B cell (primary cell): ENCODE measurements at regions not wholly inside any gene's neighbourhood (a gene's known extent, or its start where the extent isn't known, plus 50 kb on each side); places are given as distances from the start of the nearest gene placed in this dataset.

ENCODE experiments used
- ATAC-seq: fragments of 200-7000 bp; cut with Tn5 transposase; one replicate; pipeline ENCODE4 v1.10.0; 2021; ENCODE audit warnings: low read depth, mild to moderate bottlenecking, moderate number of reproducible peaks, moderate library complexity
- CTCF ChIA-PET: fragments of 350-600 bp; sonication (Branson Sonifier 250); formaldehyde crosslinking; loops from one replicate; lab custom pipeline; 2021; ENCODE audit warnings: antibody characterized with exemption, inconsistent platforms; lab: Charles Lee
- POLR2A ChIA-PET: fragments of 350-600 bp; sonication (Branson Sonifier 250); formaldehyde crosslinking; loops from one replicate; lab custom pipeline; 2021; ENCODE audit warnings: antibody characterized with exemption; lab: Charles Lee
- DNase-seq: peaks from one replicate; pipeline ENCODE4 v3.0.0; 2013
- H2AFZ ChIP-seq: 2 replicates; pipeline ENCODE4 v1.6.1; 2012; ENCODE audit warnings: mild to moderate bottlenecking, low read depth, low read length; ENCODE audit not compliant: insufficient read depth, poor library complexity, severe bottlenecking
- H3K27ac ChIP-seq, 2 donors: 1 replicate in 1 of 2; 2 replicates in 1 of 2; pipeline ENCODE4 v1.5.1; 2012 to 2013; ENCODE audit warnings: low read length in 2 of 2, mild to moderate bottlenecking in 2 of 2, moderate library complexity in 1 of 2
- H3K27me3 ChIP-seq, 4 experiments: fragments of 200-600 bp in 1 of 4; sonication (generic) in 1 of 4; replicated peaks in 1 of 4; 1 replicate in 2 of 4; 2 replicates in 2 of 4; pipeline versions ENCODE4 v1.6.1 to v1.7.0; 2013 to 2016; ENCODE audit warnings: low read length in 3 of 4, mild to moderate bottlenecking in 2 of 4, mixed read lengths in 1 of 4, moderate library complexity in 1 of 4; ENCODE audit not compliant: insufficient read depth in 4 of 4, control insufficient read depth in 3 of 4; ENCODE audit errors: control extremely low read depth in 1 of 4
- H3K36me3 ChIP-seq, 2 experiments: replicated peaks in 1 of 2; 1 replicate in 1 of 2; 2 replicates in 1 of 2; pipeline versions ENCODE4 v1.6.1 to v1.7.1; 2013; ENCODE audit warnings: low read length in 1 of 2; ENCODE audit not compliant: insufficient read depth in 2 of 2, control insufficient read depth in 1 of 2; ENCODE audit errors: control extremely low read depth in 1 of 2, extremely low read depth in 1 of 2
- H3K4me1 ChIP-seq, 2 donors: fragments of 200-600 bp in 1 of 2; sonication (generic) in 1 of 2; 1 replicate in 1 of 2; 2 replicates in 1 of 2; pipeline versions ENCODE4 v1.5.1 to v1.6.1; 2013 to 2017; ENCODE audit warnings: low read length in 2 of 2; ENCODE audit not compliant: control insufficient read depth in 2 of 2, insufficient read depth in 2 of 2
- H3K4me2 ChIP-seq: replicated peaks from 2 replicates; pipeline ENCODE3; 2012; ENCODE audit warnings: mild to moderate bottlenecking, low read depth, low read length; ENCODE audit not compliant: poor library complexity, severe bottlenecking
- H3K4me3 ChIP-seq, 5 experiments: fragments of 200-600 bp in 1 of 5; sonication (generic) in 1 of 5; 1 replicate in 3 of 5; 2 replicates in 2 of 5; pipeline versions ENCODE4 v1.5.1 to v1.7.0; 2011 to 2016; ENCODE audit warnings: low read length in 4 of 5, mild to moderate bottlenecking in 4 of 5, low read depth in 2 of 5, control low read depth in 1 of 5, moderate library complexity in 1 of 5; ENCODE audit not compliant: insufficient read depth in 1 of 5; ENCODE audit errors: control extremely low read depth in 1 of 5, extremely low read depth in 1 of 5
- H3K79me2 ChIP-seq: fragments of 200-600 bp; sonication (generic); one replicate; pipeline ENCODE4 v1.6.0; 2016; ENCODE audit warnings: low read length; ENCODE audit not compliant: control insufficient read depth, insufficient read depth
- H3K9ac ChIP-seq: fragments of 200-600 bp; sonication (generic); 2 replicates; pipeline ENCODE4 v1.6.1; 2017; ENCODE audit warnings: mild to moderate bottlenecking, low read length, moderate library complexity
- H3K9me3 ChIP-seq, 3 donors: one replicate each; pipeline versions ENCODE4 v1.6.1 to v1.7.1; 2013; ENCODE audit warnings: low read length in 2 of 3; ENCODE audit not compliant: control insufficient read depth in 2 of 3, insufficient read depth in 1 of 3; ENCODE audit errors: control extremely low read depth in 1 of 3
- H4K20me1 ChIP-seq: 2 replicates; pipeline ENCODE4 v1.6.0; 2012; ENCODE audit warnings: mild to moderate bottlenecking, low read length; ENCODE audit not compliant: insufficient read depth, control insufficient read depth, poor library complexity, severe bottlenecking
- H3K27ac Mint-ChIP-seq: one replicate; pipeline ENCODE4 v1.8.0; 2021; ENCODE audit warnings: mixed read lengths
- H3K27me3 Mint-ChIP-seq: one replicate; pipeline ENCODE4 v1.8.0; 2021; ENCODE audit warnings: mixed read lengths
- H3K4me1 Mint-ChIP-seq: one replicate; pipeline ENCODE4 v1.8.0; 2021; ENCODE audit warnings: mixed read lengths
- H3K4me3 Mint-ChIP-seq: one replicate; pipeline ENCODE4 v1.8.0; 2021; ENCODE audit warnings: mixed read lengths
- H3K9me3 Mint-ChIP-seq: one replicate; pipeline ENCODE4 v1.8.0; 2022; ENCODE audit warnings: mixed read lengths; ENCODE audit not compliant: insufficient read depth
- CTCF ChIP-seq: fragments of 200-600 bp; IDR thresholded peaks from one replicate; pipeline ENCODE4 v1.8.0; 2022; ENCODE audit warnings: antibody characterized with exemption, mild to moderate bottlenecking
- EZH2 ChIP-seq: IDR thresholded peaks from 2 replicates; pipeline ENCODE4 v1.6.1; 2012; ENCODE audit warnings: borderline replicate concordance, low read depth, mild to moderate bottlenecking, moderate library complexity, low read length; ENCODE audit not compliant: insufficient read depth, poor library complexity, severe bottlenecking
- WGBS: methylation state at CpG from one replicate; pipeline ENCODE4 v1.1.5; 2013; ENCODE audit warnings: missing lambda C conversion rate; ENCODE audit not compliant: insufficient coverage; 5-methylcytosine and 5-hydroxymethylcytosine counted together
- intact Hi-C: fragments of 100-400 bp; cut with micrococcal nuclease; formaldehyde crosslinking; loops from one replicate; pipeline ENCODE4 v1.10.0; 2022

GRCh38 chr2:76274676-76275075 lies 564.0 kb upstream of the GCFC2 start:
- no peaks in the 10 kb centered on the region for H3K27me3 Mint-ChIP-seq
- intact Hi-C loops = no loop called here
- no peaks in the 10 kb centered on the region for H3K79me2 ChIP-seq
- no peaks in the 10 kb centered on the region for H3K9me3 ChIP-seq
- H3K36me3 ChIP-seq = no peaks in the 10 kb centered on the region
- H3K27ac ChIP-seq = no peak overlapping the region
- H3K4me3 Mint-ChIP-seq = no peak overlapping the region
- WGBS = no CpG with 5 or more reads among the region's 2 CpGs
- H4K20me1 ChIP-seq = no peaks in the 10 kb centered on the region
- H3K4me1 Mint-ChIP-seq = no peaks in the 10 kb centered on the region
- H3K4me1 ChIP-seq = no peaks in the 10 kb centered on the region
- H3K27ac Mint-ChIP-seq = no peak overlapping the region
- no peaks in the 10 kb centered on the region for H3K27me3 ChIP-seq
- H3K4me2 ChIP-seq = no peak overlapping the region
- POLR2A ChIA-PET = no interaction called here
- H3K9ac ChIP-seq = no peak overlapping the region
- TF ChIP-seq CTCF (no peak), EZH2 (no peak)
- no peak for ATAC-seq
- peaks cover 5% of the 10 kb centered on the region for H3K9me3 Mint-ChIP-seq
- DNase-seq = no peak
- H3K4me3 ChIP-seq = no peak overlapping the region
- CTCF ChIA-PET = no interaction called here
- H2AFZ ChIP-seq = no peak overlapping the region

- no peaks in the 10 kb centered on the region for H3K9me3 ChIP-seq
- no peaks in the 10 kb centered on the region for H4K20me1 ChIP-seq
- ATAC-seq = no peak
- POLR2A ChIA-PET = no interaction called here
- no peak overlapping the region for H3K4me3 ChIP-seq
- intact Hi-C loops = no loop called here
- CTCF ChIA-PET = no interaction called here
- Mint-ChIP-seq H3K4me1 (no peaks in the 10 kb centered on the region), H3K27me3 (no peaks in the 10 kb centered on the region), H3K27ac (no peak overlapping the region), H3K4me3 (no peak overlapping the region), H3K9me3 (peaks cover 5% of the 10 kb centered on the region)
- H2AFZ ChIP-seq = no peak overlapping the region
- no peaks in the 10 kb centered on the region for H3K79me2 ChIP-seq
- H3K27me3 ChIP-seq = no peaks in the 10 kb centered on the region
- H3K4me1 ChIP-seq = no peaks in the 10 kb centered on the region
- DNase-seq = no peak
- H3K9ac ChIP-seq = no peak overlapping the region
- no peak overlapping the region for H3K4me2 ChIP-seq
- TF ChIP-seq EZH2 = no peak
- no peak for TF ChIP-seq CTCF
- no peaks in the 10 kb centered on the region for H3K36me3 ChIP-seq
- no peak overlapping the region for H3K27ac ChIP-seq
These were observed 563.4 kb upstream of the GCFC2 start for GRCh38 chr2:76274160-76274559.
